Keratinocyte (primary cell): ENCODE measurements at regions not wholly inside any gene's neighbourhood (a gene's known extent, or its start where the extent isn't known, plus 50 kb on each side); places are given as distances from the start of the nearest gene placed in this dataset.

Experiments used
- DNase-seq: peaks from one replicate; pipeline ENCODE4 v3.0.0-alpha.2; 2011; ENCODE audit warnings: low read depth, missing footprints, low spot score
- FAIRE-seq: peaks from 2 replicates; lab custom pipeline; 2011; peaks lifted over from hg19 to GRCh38; lab: Jason Lieb, UNC
- H2AFZ ChIP-seq: 2 replicates; pipeline ENCODE4 v1.6.0; 2012; ENCODE audit warnings: low read length, control low read depth, inconsistent platforms; ENCODE audit not compliant: control insufficient read depth
- H3K27ac ChIP-seq: 2 replicates; pipeline ENCODE4 v1.5.1; 2011; ENCODE audit warnings: low read length; ENCODE audit not compliant: control insufficient read depth, insufficient read depth
- H3K27me3 ChIP-seq: 3 replicates; pipeline ENCODE4 v1.6.0; 2011; ENCODE audit warnings: low read length; ENCODE audit not compliant: control insufficient read depth, insufficient read depth; ENCODE audit errors: extremely low read depth
- H3K36me3 ChIP-seq, 2 experiments: 2 replicates in 1 of 2; 3 replicates in 1 of 2; pipeline ENCODE4 v1.5.1; 2011; ENCODE audit warnings: low read length in 2 of 2, mild to moderate bottlenecking in 1 of 2; ENCODE audit not compliant: control insufficient read depth in 2 of 2, insufficient read depth in 2 of 2; ENCODE audit errors: extremely low read depth in 1 of 2
- H3K4me1 ChIP-seq: 3 replicates; pipeline ENCODE4 v1.5.1; 2011; ENCODE audit warnings: low read length; ENCODE audit not compliant: control insufficient read depth, insufficient read depth; ENCODE audit errors: extremely low read depth
- H3K4me2 ChIP-seq: 3 replicates; pipeline ENCODE4 v1.6.0; 2011; ENCODE audit warnings: low read depth, low read length; ENCODE audit not compliant: control insufficient read depth, insufficient read depth; ENCODE audit errors: extremely low read depth
- H3K4me3 ChIP-seq, 3 experiments: fragments of 200-600 bp in 1 of 3; sonication (generic) in 1 of 3; 2 replicates in 2 of 3; 3 replicates in 1 of 3; pipeline ENCODE4 v1.5.1; 2011 to 2016; ENCODE audit warnings: low read length in 3 of 3, mild to moderate bottlenecking in 3 of 3, control low read depth in 2 of 3, inconsistent platforms in 1 of 3, low read depth in 1 of 3, mixed read lengths in 1 of 3, mixed run types in 1 of 3, moderate library complexity in 1 of 3; ENCODE audit not compliant: control insufficient read depth in 2 of 3, insufficient read depth in 2 of 3; ENCODE audit errors: extremely low read depth in 1 of 3
- H3K79me2 ChIP-seq: 2 replicates; pipeline ENCODE4 v1.6.0; 2012; ENCODE audit warnings: low read length; ENCODE audit not compliant: control insufficient read depth, insufficient read depth
- H3K9ac ChIP-seq: 3 replicates; pipeline ENCODE4 v1.6.0; 2011; ENCODE audit warnings: low read length; ENCODE audit not compliant: control insufficient read depth, insufficient read depth; ENCODE audit errors: extremely low read depth
- H3K9me1 ChIP-seq: 3 replicates; pipeline ENCODE4 v1.6.0; 2011; ENCODE audit warnings: low read length; ENCODE audit not compliant: control insufficient read depth, insufficient read depth; ENCODE audit errors: extremely low read depth
- H3K9me3 ChIP-seq: 2 replicates; pipeline ENCODE4 v1.5.1; 2012; ENCODE audit warnings: low read depth, low read length; ENCODE audit not compliant: control insufficient read depth
- H4K20me1 ChIP-seq: 3 replicates; pipeline ENCODE4 v1.6.0; 2011; ENCODE audit warnings: low read length; ENCODE audit not compliant: control insufficient read depth, insufficient read depth; ENCODE audit errors: extremely low read depth
- CTCF ChIP-seq, 3 experiments: IDR thresholded peaks in 1 of 3; conservative IDR thresholded peaks in 1 of 3; optimal IDR thresholded peaks in 1 of 3; 2 replicates in 2 of 3; 3 replicates in 1 of 3; pipeline versions ENCODE3 to v1.5.1; 2011; ENCODE audit warnings: low read length in 3 of 3, mild to moderate bottlenecking in 3 of 3, moderate library complexity in 2 of 3, control low read depth in 1 of 3, inconsistent platforms in 1 of 3; ENCODE audit not compliant: insufficient read depth in 2 of 3; ENCODE audit errors: extremely low read depth in 1 of 3
- EZH2 ChIP-seq: IDR thresholded peaks from one replicate; pipeline ENCODE4 v1.6.1; 2012; ENCODE audit warnings: inconsistent platforms, mild to moderate bottlenecking, low read length, moderate library complexity
- dilution Hi-C: fragments of 300-500 bp; cut with MboI; formaldehyde crosslinking; loops from one replicate; pipeline ENCODE4 v1.7.0; 2020; ENCODE audit warnings: low sequenced_read_pairs; ENCODE audit not compliant: extremely low pct_ligation_motif_present

- H3K4me1 ChIP-seq, result no peaks in the 10 kb centered on the region
- no peaks in the 10 kb centered on the region for H3K79me2 ChIP-seq
- H3K4me2 ChIP-seq, result no peak overlapping the region
- no peaks in the 10 kb centered on the region for H3K27me3 ChIP-seq
- no peaks in the 10 kb centered on the region for H3K9me1 ChIP-seq
- no peak overlapping the region for H3K9ac ChIP-seq
- no peaks in the 10 kb centered on the region for H3K9me3 ChIP-seq
- H2AFZ ChIP-seq, result no peak overlapping the region
- no peaks in the 10 kb centered on the region for H4K20me1 ChIP-seq
- FAIRE-seq (no peak), DNase-seq (no peak)
- H3K27ac ChIP-seq, result no peak overlapping the region
- dilution Hi-C loops, result no loop called here
- H3K36me3 ChIP-seq, result no peaks in the 10 kb centered on the region
- no peak for TF ChIP-seq CTCF (optimal IDR thresholded peaks at IDR 0.05 in 1 of 3, IDR thresholded peaks at IDR 0.05 in 1 of 3, conservative IDR thresholded peaks at IDR 0.05 in 1 of 3; ENCODE audit: extremely low read depth in 1 of 3, insufficient read depth in 2 of 3, low read length in 3 of 3)
- TF ChIP-seq EZH2, result no peak
- no peak overlapping the region for H3K4me3 ChIP-seq
Observed at GRCh38 chr3:3579658-3580057, 219.6 kb upstream of the LRRN1 start.

GRCh38 chr3:3578718-3579117 is 220.5 kb upstream of the LRRN1 start:
- H3K4me2 ChIP-seq, result no peak overlapping the region
- H3K27me3 ChIP-seq, result no peaks in the 10 kb centered on the region
- FAIRE-seq (no peak), DNase-seq (no peak)
- no peaks in the 10 kb centered on the region for H3K9me3 ChIP-seq
- H3K27ac ChIP-seq, result no peak overlapping the region
- no peak overlapping the region for H3K9ac ChIP-seq
- no peaks in the 10 kb centered on the region for H4K20me1 ChIP-seq
- H3K36me3 ChIP-seq, result no peaks in the 10 kb centered on the region
- no peaks in the 10 kb centered on the region for H3K9me1 ChIP-seq
- dilution Hi-C loops, result no loop called here
- TF ChIP-seq CTCF (optimal IDR thresholded peaks at IDR 0.05 in 1 of 3, IDR thresholded peaks at IDR 0.05 in 1 of 3, conservative IDR thresholded peaks at IDR 0.05 in 1 of 3; ENCODE audit: extremely low read depth in 1 of 3, insufficient read depth in 2 of 3, low read length in 3 of 3), result no peak
- TF ChIP-seq EZH2, result no peak
- no peaks in the 10 kb centered on the region for H3K79me2 ChIP-seq
- no peak overlapping the region for H2AFZ ChIP-seq
- no peak overlapping the region for H3K4me3 ChIP-seq
- H3K4me1 ChIP-seq, result no peaks in the 10 kb centered on the region
